ENCODE measurements at regions not wholly inside any gene's neighbourhood (a gene's known extent, or its start where the extent isn't known, plus 50 kb on each side); places are given as distances from the start of the nearest gene placed in this dataset.

- TF ChIP-seq KDM1A (IDR thresholded peaks at IDR 0.05; ENCODE audit: borderline replicate concordance, low read length): no peak
- TF ChIP-seq CTCF (IDR thresholded peaks at IDR 0.05; ENCODE audit: control extremely low read depth in 1 of 3, insufficient read depth in 1 of 3, low read depth in 1 of 3, low read length in 3 of 3): no peak
- TF ChIP-seq POLR2AphosphoS5 (IDR thresholded peaks at IDR 0.05; ENCODE audit: low read depth, low read length): no peak
- TF ChIP-seq EP300 (IDR thresholded peaks at IDR 0.05; ENCODE audit: borderline replicate concordance in 1 of 2, low read depth in 2 of 2, low read length in 2 of 2): no peak
- TF ChIP-seq MAX (IDR thresholded peaks at IDR 0.05): no peak
- no peak for TF ChIP-seq TEAD4 (IDR thresholded peaks at IDR 0.05; ENCODE audit: low read depth, low read length)
- TF ChIP-seq HDAC2 (IDR thresholded peaks at IDR 0.05; ENCODE audit: borderline replicate concordance in 1 of 2, low read depth in 2 of 2, low read length in 2 of 2): no peak
- TF ChIP-seq RAD21 (IDR thresholded peaks at IDR 0.05 in 1 of 2, conservative IDR thresholded peaks at IDR 0.05 in 1 of 2; ENCODE audit: low read depth in 2 of 2, low read length in 2 of 2): no peak
- TF ChIP-seq EZH2 (IDR thresholded peaks at IDR 0.05; ENCODE audit: low read depth, low read length, severe bottlenecking): no peak
These were observed 318.3 kb upstream of the RPS23 start for GRCh38 chr5:82596451-82596850.

Data from H1 (cell line).